H9 (cell line): ENCODE measurements at regions not wholly inside any gene's neighbourhood (a gene's known extent, or its start where the extent isn't known, plus 50 kb on each side); places are given as distances from the start of the nearest gene placed in this dataset.

ENCODE experiments used
- DNase-seq: peaks from one replicate; pipeline ENCODE4 v3.0.0-alpha.2; 2017
- H2AFZ ChIP-seq: one replicate; pipeline ENCODE4 v1.6.1; 2013; ENCODE audit warnings: mild to moderate bottlenecking, low read length, control low read depth, moderate library complexity
- H2AK5ac ChIP-seq: 2 replicates; pipeline ENCODE4 v1.6.1; 2013; ENCODE audit warnings: low read length, control low read depth, mixed read lengths; ENCODE audit not compliant: insufficient read length
- H2BK120ac ChIP-seq: one replicate; pipeline ENCODE4 v1.6.1; 2013; ENCODE audit warnings: low read depth, mild to moderate bottlenecking, low read length, control low read depth, inconsistent platforms; ENCODE audit not compliant: poor library complexity, severe bottlenecking
- H2BK12ac ChIP-seq: 2 replicates; pipeline ENCODE4 v1.6.1; 2013; ENCODE audit warnings: low read length, control low read depth, mixed read lengths, low read depth; ENCODE audit not compliant: insufficient read length
- H2BK15ac ChIP-seq: 2 replicates; pipeline ENCODE4 v1.6.1; 2013; ENCODE audit warnings: low read depth, low read length, control low read depth
- H2BK20ac ChIP-seq: one replicate; pipeline ENCODE4 v1.6.1; 2013; ENCODE audit warnings: low read depth, mild to moderate bottlenecking, low read length, control low read depth, inconsistent platforms; ENCODE audit not compliant: poor library complexity, severe bottlenecking
- H2BK5ac ChIP-seq: 2 replicates; pipeline ENCODE4 v1.6.1; 2013; ENCODE audit warnings: low read length, control low read depth, mixed read lengths; ENCODE audit not compliant: insufficient read length
- H3K14ac ChIP-seq: 2 replicates; pipeline ENCODE4 v1.6.1; 2013; ENCODE audit warnings: low read length, control low read depth; ENCODE audit not compliant: insufficient read depth
- H3K18ac ChIP-seq: 2 replicates; pipeline ENCODE4 v1.6.1; 2013; ENCODE audit warnings: low read depth, mild to moderate bottlenecking, mixed read lengths, low read length, control low read depth; ENCODE audit not compliant: insufficient read length
- H3K23ac ChIP-seq: 2 replicates; pipeline ENCODE4 v1.6.1; 2013; ENCODE audit warnings: low read length, control low read depth, mixed read lengths, low read depth; ENCODE audit not compliant: insufficient read length
- H3K23me2 ChIP-seq: 2 replicates; pipeline ENCODE4 v1.6.1; 2013; ENCODE audit warnings: low read depth, mild to moderate bottlenecking, mixed read lengths, low read length, control low read depth; ENCODE audit not compliant: insufficient read length, poor library complexity, severe bottlenecking
- H3K27ac ChIP-seq: 2 replicates; pipeline ENCODE4 v1.5.1; 2013; ENCODE audit warnings: low read length, control low read depth, mixed read lengths, low read depth; ENCODE audit not compliant: insufficient read length
- H3K27me3 ChIP-seq: 2 replicates; pipeline ENCODE4 v1.6.1; 2013; ENCODE audit warnings: low read length, control low read depth, inconsistent platforms; ENCODE audit not compliant: insufficient read depth
- H3K4ac ChIP-seq: 2 replicates; pipeline ENCODE4 v1.6.1; 2013; ENCODE audit warnings: low read depth, mild to moderate bottlenecking, control low read depth, inconsistent platforms, low read length, moderate library complexity
- H3K4me1 ChIP-seq: 2 replicates; pipeline ENCODE4 v1.6.1; 2013; ENCODE audit warnings: low read length, control low read depth, inconsistent platforms; ENCODE audit not compliant: insufficient read depth
- H3K4me2 ChIP-seq: 2 replicates; pipeline ENCODE4 v1.6.1; 2013; ENCODE audit warnings: low read length, control low read depth, mixed read lengths; ENCODE audit not compliant: insufficient read length, insufficient read depth
- H3K56ac ChIP-seq: 2 replicates; pipeline ENCODE4 v1.6.1; 2013; ENCODE audit warnings: low read depth, mild to moderate bottlenecking, mixed read lengths, low read length, control low read depth; ENCODE audit not compliant: insufficient read length
- H3K79me1 ChIP-seq: 2 replicates; pipeline ENCODE4 v1.6.1; 2013; ENCODE audit warnings: low read depth, mild to moderate bottlenecking, moderate library complexity, low read length, control low read depth, inconsistent platforms; ENCODE audit not compliant: insufficient read depth, poor library complexity, severe bottlenecking
- H3K79me2 ChIP-seq: 2 replicates; pipeline ENCODE4 v1.6.1; 2013; ENCODE audit warnings: low read length, control low read depth, inconsistent platforms; ENCODE audit not compliant: insufficient read depth
- H3K9ac ChIP-seq: 2 replicates; pipeline ENCODE4 v1.6.1; 2013; ENCODE audit warnings: low read length, control low read depth, mixed read lengths; ENCODE audit not compliant: insufficient read length; ENCODE audit errors: extremely low read depth
- H3K9me3 ChIP-seq: one replicate; pipeline ENCODE4 v1.6.1; 2013; ENCODE audit warnings: low read depth, low read length, inconsistent platforms; ENCODE audit not compliant: control insufficient read depth
- H3T11ph ChIP-seq: one replicate; pipeline ENCODE4 v1.6.1; 2013; ENCODE audit warnings: mild to moderate bottlenecking, low read length, control low read depth, inconsistent platforms
- H4K20me1 ChIP-seq: one replicate; pipeline ENCODE4 v1.6.1; 2013; ENCODE audit not compliant: control insufficient read depth, insufficient read length, insufficient read depth
- H4K5ac ChIP-seq: 2 replicates; pipeline ENCODE4 v1.6.1; 2013; ENCODE audit warnings: low read depth, mild to moderate bottlenecking, mixed read lengths, low read length, control low read depth; ENCODE audit not compliant: insufficient read length
- H4K8ac ChIP-seq: replicated peaks from 2 replicates; pipeline ENCODE4 v1.6.1; 2013; ENCODE audit warnings: low read length, control low read depth, mixed read lengths, low read depth; ENCODE audit not compliant: insufficient read length
- H4K91ac ChIP-seq: 2 replicates; pipeline ENCODE4 v1.6.1; 2013; ENCODE audit warnings: low read depth, mild to moderate bottlenecking, moderate library complexity, mixed read lengths, low read length, control low read depth; ENCODE audit not compliant: insufficient read length
- H3K27ac Mint-ChIP-seq, 3 experiments: 2 replicates in 2 of 3; 3 replicates in 1 of 3; pipeline ENCODE4 v1.8.0; 2020 to 2021; ENCODE audit warnings: mixed read lengths in 3 of 3, mild to moderate bottlenecking in 1 of 3, moderate library complexity in 1 of 3
- H3K27me3 Mint-ChIP-seq: 2 replicates; pipeline ENCODE4 v1.8.0; 2021; ENCODE audit warnings: low read depth, mild to moderate bottlenecking, moderate library complexity, mixed read lengths
- H3K36me3 Mint-ChIP-seq, 3 experiments: 2 replicates in 2 of 3; 3 replicates in 1 of 3; pipeline ENCODE4 v1.8.0; 2020 to 2021; ENCODE audit warnings: low read depth in 3 of 3, mixed read lengths in 3 of 3; ENCODE audit not compliant: insufficient read depth in 1 of 3
- H3K4me1 Mint-ChIP-seq, 2 experiments: 2 replicates each; pipeline ENCODE4 v1.8.0; 2020; ENCODE audit warnings: mixed read lengths in 2 of 2
- H3K4me3 Mint-ChIP-seq, 2 experiments: 2 replicates in 1 of 2; 3 replicates in 1 of 2; pipeline ENCODE4 v1.8.0; 2020 to 2021; ENCODE audit warnings: mild to moderate bottlenecking in 2 of 2, mixed read lengths in 2 of 2, moderate library complexity in 1 of 2
- H3K9me3 Mint-ChIP-seq, 2 experiments: 2 replicates in 1 of 2; 3 replicates in 1 of 2; pipeline ENCODE4 v1.8.0; 2020; ENCODE audit warnings: mild to moderate bottlenecking in 2 of 2, mixed read lengths in 2 of 2, moderate library complexity in 1 of 2
- WGBS: extraction: QIAGEN DNeasy Blood & Tissue Kit; methylation state at CpG from one replicate; pipeline ENCODE4 v1.1.7; 2013; ENCODE audit warnings: missing lambda C conversion rate, low lambda C conversion rate, mixed read lengths; ENCODE audit not compliant: insufficient read length; ENCODE audit errors: extremely low coverage; 5-methylcytosine and 5-hydroxymethylcytosine counted together
- TF ChIP-seq, protein P1 (sequence below): fragments of 200-600 bp; sonication (generic); conservative IDR thresholded peaks from 3 replicates; pipeline ENCODE4 v1.8.0; 2021; ENCODE audit warnings: antibody characterized with exemption, mild to moderate bottlenecking

DNA sequence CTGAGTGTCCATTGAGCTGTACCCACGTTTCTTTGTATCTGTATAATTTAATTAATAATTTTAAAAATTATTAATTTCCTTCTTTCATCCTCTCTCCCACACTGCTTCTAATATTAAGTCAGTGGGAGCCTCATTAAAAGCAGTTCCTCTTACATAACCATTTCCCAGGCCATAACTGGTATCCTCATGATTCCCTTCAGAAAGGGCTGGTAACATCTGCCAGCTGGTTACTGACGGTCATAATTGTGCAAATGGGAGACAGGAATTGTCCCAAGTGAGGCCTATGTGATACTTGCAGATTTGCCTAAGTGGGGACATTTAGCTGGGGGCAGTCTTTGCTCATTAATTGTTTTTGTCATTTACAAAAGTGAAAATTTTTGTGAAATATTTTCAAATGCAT is 69.0 kb upstream of the SPAG17 start:
- no peaks in the 10 kb centered on the region for H3K23me2 ChIP-seq
- H3K9me3 ChIP-seq: no peaks in the 10 kb centered on the region
- no peak overlapping the region for H4K8ac ChIP-seq
- no peak overlapping the region for H2AK5ac ChIP-seq
- Mint-ChIP-seq H3K4me3 (no peak overlapping the region), H3K27me3 (peaks cover 1% of the 10 kb centered on the region; the same call in 1 of the 2 replicates), H3K36me3 (no peaks in the 10 kb centered on the region), H3K27ac (no peak overlapping the region), H3K4me1 (peaks cover 20 to 21% of the 10 kb centered on the region in 2 experiments), H3K9me3 (no peaks in the 10 kb centered on the region)
- H3K79me2 ChIP-seq: no peaks in the 10 kb centered on the region
- TF ChIP-seq, protein P1, sequence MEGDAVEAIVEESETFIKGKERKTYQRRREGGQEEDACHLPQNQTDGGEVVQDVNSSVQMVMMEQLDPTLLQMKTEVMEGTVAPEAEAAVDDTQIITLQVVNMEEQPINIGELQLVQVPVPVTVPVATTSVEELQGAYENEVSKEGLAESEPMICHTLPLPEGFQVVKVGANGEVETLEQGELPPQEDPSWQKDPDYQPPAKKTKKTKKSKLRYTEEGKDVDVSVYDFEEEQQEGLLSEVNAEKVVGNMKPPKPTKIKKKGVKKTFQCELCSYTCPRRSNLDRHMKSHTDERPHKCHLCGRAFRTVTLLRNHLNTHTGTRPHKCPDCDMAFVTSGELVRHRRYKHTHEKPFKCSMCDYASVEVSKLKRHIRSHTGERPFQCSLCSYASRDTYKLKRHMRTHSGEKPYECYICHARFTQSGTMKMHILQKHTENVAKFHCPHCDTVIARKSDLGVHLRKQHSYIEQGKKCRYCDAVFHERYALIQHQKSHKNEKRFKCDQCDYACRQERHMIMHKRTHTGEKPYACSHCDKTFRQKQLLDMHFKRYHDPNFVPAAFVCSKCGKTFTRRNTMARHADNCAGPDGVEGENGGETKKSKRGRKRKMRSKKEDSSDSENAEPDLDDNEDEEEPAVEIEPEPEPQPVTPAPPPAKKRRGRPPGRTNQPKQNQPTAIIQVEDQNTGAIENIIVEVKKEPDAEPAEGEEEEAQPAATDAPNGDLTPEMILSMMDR: no peak
- no peak overlapping the region for H2BK120ac ChIP-seq
- no peak overlapping the region for H3K14ac ChIP-seq
- no peak overlapping the region for H4K91ac ChIP-seq
- H3K23ac ChIP-seq: no peak overlapping the region
- H3K4ac ChIP-seq: no peak overlapping the region
- no peak overlapping the region for H2AFZ ChIP-seq
- H3K27me3 ChIP-seq: no peaks in the 10 kb centered on the region
- no peak overlapping the region for H2BK12ac ChIP-seq
- H2BK5ac ChIP-seq: no peak overlapping the region
- H3K4me2 ChIP-seq: no peak overlapping the region
- H4K20me1 ChIP-seq: no peaks in the 10 kb centered on the region
- H3K27ac ChIP-seq: no peak overlapping the region
- H2BK15ac ChIP-seq: no peak overlapping the region
- DNase-seq: no peak
- H3K18ac ChIP-seq: no peak overlapping the region
- H4K5ac ChIP-seq: no peak overlapping the region
- no peak overlapping the region for H2BK20ac ChIP-seq
- no peak overlapping the region for H3T11ph ChIP-seq
- H3K56ac ChIP-seq: no peak overlapping the region
- no CpG with 5 or more reads among the region's 2 CpGs for WGBS
- H3K79me1 ChIP-seq: no peaks in the 10 kb centered on the region
- peaks cover 5% of the 10 kb centered on the region; the same call in 1 of the 2 replicates for H3K4me1 ChIP-seq
- no peak overlapping the region for H3K9ac ChIP-seq
